ENCODE measurements at regions not wholly inside any gene's neighbourhood (a gene's known extent, or its start where the extent isn't known, plus 50 kb on each side); places are given as distances from the start of the nearest gene placed in this dataset.
"Not testable (repeated sequence)": the region's sequence is repeated elsewhere in the genome, so short reads cannot be mapped to it uniquely, and the experiment has no call there.

- Mint-ChIP-seq H3K36me3 (no peaks in the 10 kb centered on the region), H3K27ac (no peak overlapping the region), H3K27me3 (no peaks in the 10 kb centered on the region), H3K9me3 (peaks cover 4% of the 10 kb centered on the region), H3K4me3 (no peak overlapping the region), H3K4me1 (no peaks in the 10 kb centered on the region)
- no peak for DNase-seq
- CTCF ChIA-PET, result no interaction called here
Observed at GRCh38 chr5:51604324-51604723, 221.1 kb downstream of the ISL1 start.

- H3K27ac Mint-ChIP-seq, result no peak overlapping the region
- no peaks in the 10 kb centered on the region for H3K4me1 Mint-ChIP-seq
- no peaks in the 10 kb centered on the region for H3K36me3 Mint-ChIP-seq
- DNase-seq, result no peak
- H3K9me3 Mint-ChIP-seq, result peaks cover 4% of the 10 kb centered on the region
- CTCF ChIA-PET, result no interaction called here
- no peaks in the 10 kb centered on the region for H3K27me3 Mint-ChIP-seq
- H3K4me3 Mint-ChIP-seq, result no peak overlapping the region
Observed at GRCh38 chr5:51606921-51607320, 223.7 kb downstream of the ISL1 start.

- DNase-seq, result no peak
- Mint-ChIP-seq H3K27me3 (no peaks in the 10 kb centered on the region), H3K4me1 (no peaks in the 10 kb centered on the region), H3K4me3 (no peak overlapping the region), H3K9me3 (no peaks in the 10 kb centered on the region), H3K27ac (no peak overlapping the region), H3K36me3 (no peaks in the 10 kb centered on the region)
- CTCF ChIA-PET, result no interaction called here
Observed at GRCh38 chr5:51618234-51618633, 235.0 kb downstream of the ISL1 start.

- no peak for DNase-seq
- H3K4me1 Mint-ChIP-seq, result no peaks in the 10 kb centered on the region
- H3K36me3 Mint-ChIP-seq, result no peaks in the 10 kb centered on the region
- CTCF ChIA-PET, result no interaction called here
- H3K27me3 Mint-ChIP-seq, result no peaks in the 10 kb centered on the region
- peaks cover 7% of the 10 kb centered on the region for H3K9me3 Mint-ChIP-seq
- H3K27ac Mint-ChIP-seq, result no peak overlapping the region
- no peak overlapping the region for H3K4me3 Mint-ChIP-seq
Observed at GRCh38 chr5:51621156-51621555, 237.9 kb downstream of the ISL1 start.

GRCh38 chr5:51622161-51622790 is 239.0 kb downstream of the ISL1 start:
- no peaks in the 10 kb centered on the region for H3K27me3 Mint-ChIP-seq
- H3K27ac Mint-ChIP-seq, result no peak overlapping the region
- CTCF ChIA-PET, result no interaction called here
- no peak for DNase-seq
- no peak overlapping the region for H3K4me3 Mint-ChIP-seq
- H3K36me3 Mint-ChIP-seq, result no peaks in the 10 kb centered on the region
- no peaks in the 10 kb centered on the region for H3K4me1 Mint-ChIP-seq
- peaks cover 7% of the 10 kb centered on the region for H3K9me3 Mint-ChIP-seq

- CTCF ChIA-PET, result no interaction called here
- no peaks in the 10 kb centered on the region for H3K27me3 Mint-ChIP-seq
- peaks cover 13% of the 10 kb centered on the region for H3K9me3 Mint-ChIP-seq
- no peak overlapping the region for H3K27ac Mint-ChIP-seq
- H3K4me3 Mint-ChIP-seq, result no peak overlapping the region
- H3K4me1 Mint-ChIP-seq, result no peaks in the 10 kb centered on the region
- no peaks in the 10 kb centered on the region for H3K36me3 Mint-ChIP-seq
- DNase-seq, result no peak
Observed at GRCh38 chr5:51625224-51625968, 242.1 kb downstream of the ISL1 start.

- H3K4me1 Mint-ChIP-seq, result no peaks in the 10 kb centered on the region
- no peaks in the 10 kb centered on the region for H3K27me3 Mint-ChIP-seq
- peaks cover 13% of the 10 kb centered on the region for H3K9me3 Mint-ChIP-seq
- CTCF ChIA-PET, result no interaction called here
- no peak overlapping the region for H3K4me3 Mint-ChIP-seq
- no peak overlapping the region for H3K27ac Mint-ChIP-seq
- no peaks in the 10 kb centered on the region for H3K36me3 Mint-ChIP-seq
- no peak for DNase-seq
Observed at GRCh38 chr5:51632027-51632426, 248.8 kb downstream of the ISL1 start.

- Mint-ChIP-seq H3K27me3 (no peaks in the 10 kb centered on the region), H3K4me3 (no peak overlapping the region), H3K4me1 (no peaks in the 10 kb centered on the region), H3K36me3 (no peaks in the 10 kb centered on the region), H3K27ac (no peak overlapping the region), H3K9me3 (peaks cover 13% of the 10 kb centered on the region)
- DNase-seq, result no peak
- CTCF ChIA-PET, result no interaction called here
Observed at GRCh38 chr5:51632793-51633192, 249.5 kb downstream of the ISL1 start.

GRCh38 chr5:51636973-51637372 is 253.7 kb downstream of the ISL1 start:
- H3K27ac Mint-ChIP-seq, H3K36me3 Mint-ChIP-seq, DNase-seq, CTCF ChIA-PET, H3K4me3 Mint-ChIP-seq, H3K27me3 Mint-ChIP-seq, H3K4me1 Mint-ChIP-seq: not testable (repeated sequence)
- H3K9me3 Mint-ChIP-seq, result peaks cover 13% of the 10 kb centered on the region

- H3K27ac Mint-ChIP-seq, result no peak overlapping the region
Observed at GRCh38 chr5:51644976-51645375, 261.7 kb downstream of the ISL1 start.

GRCh38 chr5:51646482-51646881 is 263.2 kb downstream of the ISL1 start:
- DNase-seq, result no peak
- H3K27ac Mint-ChIP-seq, result no peak overlapping the region
- H3K36me3 Mint-ChIP-seq, result no peaks in the 10 kb centered on the region
- peaks cover 7% of the 10 kb centered on the region for H3K9me3 Mint-ChIP-seq
- no peaks in the 10 kb centered on the region for H3K4me1 Mint-ChIP-seq
- no peak overlapping the region for H3K4me3 Mint-ChIP-seq
- CTCF ChIA-PET, result no interaction called here
- no peaks in the 10 kb centered on the region for H3K27me3 Mint-ChIP-seq

More at GRCh38 chr5:51644976-51645375, 261.7 kb downstream of the ISL1 start:
- CTCF ChIA-PET, result no interaction called here
- no peaks in the 10 kb centered on the region for H3K27me3 Mint-ChIP-seq
- no peaks in the 10 kb centered on the region for H3K4me1 Mint-ChIP-seq
- H3K4me3 Mint-ChIP-seq, result no peak overlapping the region
- H3K9me3 Mint-ChIP-seq, result peaks cover 8% of the 10 kb centered on the region
- H3K36me3 Mint-ChIP-seq, result no peaks in the 10 kb centered on the region
- no peak for DNase-seq

- no peak overlapping the region for H3K27ac Mint-ChIP-seq
- H3K4me3 Mint-ChIP-seq, result no peak overlapping the region
- H3K36me3 Mint-ChIP-seq, result no peaks in the 10 kb centered on the region
- peaks cover 13% of the 10 kb centered on the region for H3K9me3 Mint-ChIP-seq
- no peaks in the 10 kb centered on the region for H3K27me3 Mint-ChIP-seq
- DNase-seq, result no peak
- CTCF ChIA-PET, result no interaction called here
- H3K4me1 Mint-ChIP-seq, result no peaks in the 10 kb centered on the region
Observed at GRCh38 chr5:51650824-51651223, 267.6 kb downstream of the ISL1 start.

- H3K4me1 Mint-ChIP-seq, result no peaks in the 10 kb centered on the region
- peaks cover 13% of the 10 kb centered on the region for H3K9me3 Mint-ChIP-seq
- H3K27ac Mint-ChIP-seq, result no peak overlapping the region
- H3K4me3 Mint-ChIP-seq, result no peak overlapping the region
- H3K27me3 Mint-ChIP-seq, result no peaks in the 10 kb centered on the region
- no peak for DNase-seq
- CTCF ChIA-PET, result no interaction called here
- no peaks in the 10 kb centered on the region for H3K36me3 Mint-ChIP-seq
Observed at GRCh38 chr5:51651476-51651875, 268.2 kb downstream of the ISL1 start.

GRCh38 chr5:51651889-51652288 is 268.6 kb downstream of the ISL1 start:
- H3K27ac Mint-ChIP-seq, result no peak overlapping the region
- no peaks in the 10 kb centered on the region for H3K27me3 Mint-ChIP-seq
- DNase-seq, result no peak
- no peaks in the 10 kb centered on the region for H3K4me1 Mint-ChIP-seq
- CTCF ChIA-PET, result no interaction called here
- H3K9me3 Mint-ChIP-seq, result peaks cover 13% of the 10 kb centered on the region
- H3K4me3 Mint-ChIP-seq, result no peak overlapping the region
- no peaks in the 10 kb centered on the region for H3K36me3 Mint-ChIP-seq

- peaks cover 10% of the 10 kb centered on the region for H3K9me3 Mint-ChIP-seq
- no peak overlapping the region for H3K27ac Mint-ChIP-seq
- H3K4me1 Mint-ChIP-seq, result no peaks in the 10 kb centered on the region
- no peaks in the 10 kb centered on the region for H3K27me3 Mint-ChIP-seq
- no peaks in the 10 kb centered on the region for H3K36me3 Mint-ChIP-seq
- no peak for DNase-seq
- no peak overlapping the region for H3K4me3 Mint-ChIP-seq
- CTCF ChIA-PET, result no interaction called here
Observed at GRCh38 chr5:51652980-51653379, 269.7 kb downstream of the ISL1 start.

Data from activated naive CD4-positive, alpha-beta T cell treated with anti-CD3 and anti-CD28 coated beads, Interleukin-2, amount 10 ng/mL, durations not matched to agents 7 days and 5 days (primary cell).